Embryonic facial prominence (tissue), 1 donor: ENCODE measurements at regions not wholly inside any gene's neighbourhood (a gene's known extent, or its start where the extent isn't known, plus 50 kb on each side); places are given as distances from the start of the nearest gene placed in this dataset.

Experiments
- DNase-seq: peaks from one replicate; pipeline ENCODE4 v3.0.0-alpha.2; 2016; ENCODE audit errors: extremely low spot score

GRCh38 chr7:25625306-25625992 is 397.2 kb upstream of the NPVF start:
- DNase-seq: no peak

- no peak for DNase-seq
These were observed 398.3 kb upstream of the NPVF start for GRCh38 chr7:25626451-25627131.

- DNase-seq: no peak
These were observed 400.2 kb upstream of the NPVF start for GRCh38 chr7:25628446-25628845.

- DNase-seq: no peak
These were observed 404.3 kb upstream of the NPVF start for GRCh38 chr7:25632616-25633015.

- DNase-seq: no peak
These were observed 405.2 kb upstream of the NPVF start for GRCh38 chr7:25633426-25634036.

- DNase-seq: no peak
These were observed 407.9 kb upstream of the NPVF start for GRCh38 chr7:25636168-25636567.

- DNase-seq: no peak
These were observed 408.6 kb upstream of the NPVF start for GRCh38 chr7:25636871-25637283.

GRCh38 chr7:25638068-25638467 is 409.8 kb upstream of the NPVF start:
- DNase-seq: no peak

- no peak for DNase-seq
These were observed 410.4 kb upstream of the NPVF start for GRCh38 chr7:25638590-25639244.

- no peak for DNase-seq
These were observed 414.6 kb upstream of the NPVF start for GRCh38 chr7:25642849-25643248.

GRCh38 chr7:25643286-25643685 is 415.0 kb upstream of the NPVF start:
- no peak for DNase-seq

GRCh38 chr7:25643770-25644394 is 415.6 kb upstream of the NPVF start:
- DNase-seq: no peak

- DNase-seq: no peak
These were observed 418.6 kb upstream of the NPVF start for GRCh38 chr7:25646726-25647413.

GRCh38 chr7:25647872-25648271 is 419.6 kb upstream of the NPVF start:
- DNase-seq: no peak

GRCh38 chr7:25652366-25652765 is 424.1 kb upstream of the NPVF start:
- DNase-seq: no peak

- no peak for DNase-seq
These were observed 425.1 kb upstream of the NPVF start for GRCh38 chr7:25653384-25653783.

- no peak for DNase-seq
These were observed 427.8 kb upstream of the NPVF start for GRCh38 chr7:25656071-25656470.

GRCh38 chr7:25656581-25657026 is 428.3 kb upstream of the NPVF start:
- peak; percentile 75 for DNase-seq

- no peak for DNase-seq
These were observed 430.1 kb upstream of the NPVF start for GRCh38 chr7:25658375-25658774.

- DNase-seq: no peak
These were observed 431.6 kb upstream of the NPVF start for GRCh38 chr7:25659841-25660240.
